ENCODE measurements at regions not wholly inside any gene's neighbourhood (a gene's known extent, or its start where the extent isn't known, plus 50 kb on each side); places are given as distances from the start of the nearest gene placed in this dataset.

DNA sequence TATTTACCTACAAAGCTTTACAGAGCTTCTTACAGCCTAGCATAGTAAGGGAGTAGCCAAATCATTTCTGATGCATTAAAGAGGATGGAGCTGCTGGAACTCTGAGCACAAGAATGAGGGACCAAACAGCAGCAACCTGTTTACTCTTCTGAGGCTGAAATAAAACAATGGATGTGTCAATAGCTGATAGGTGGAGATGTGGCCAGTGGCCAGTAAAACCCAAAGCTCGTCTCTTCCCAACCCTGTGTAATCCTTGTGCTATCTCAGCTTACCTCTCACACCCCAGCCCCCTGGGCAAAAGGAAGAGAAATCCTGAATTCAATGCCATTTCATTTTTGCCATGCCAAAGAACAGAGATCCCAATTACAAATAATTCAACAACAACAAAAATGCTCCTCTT lies 446.7 kb upstream of the SMIM31 start (continued):
- no peak for TF ChIP-seq ZNF532 (CRISPR knock-in tag; IDR thresholded peaks at IDR 0.05; ENCODE audit: borderline replicate concordance)
- no peak for TF ChIP-seq TEAD1 (CRISPR knock-in tag; IDR thresholded peaks at IDR 0.05)
- TF ChIP-seq CBFB (CRISPR knock-in tag; IDR thresholded peaks at IDR 0.05; ENCODE audit: low read depth), result no peak

- DNase-seq (ENCODE audit: low spot score) (no peak), ATAC-seq (peak; percentile 93)
- H3K4me3 Mint-ChIP-seq, result peak overlapping the region; percentile 37; the same call in 1 of the 2 replicates
Observed at GRCh38 chr4:164312671-164313070, 441.3 kb upstream of the SMIM31 start.

More at GRCh38 chr4:164312671-164313070, 441.3 kb upstream of the SMIM31 start:
- POLR2A ChIA-PET, result no interaction called here
- H3K4me1 Mint-ChIP-seq, result peaks cover 39% of the 10 kb centered on the region
- no peaks in the 10 kb centered on the region for H3K27me3 Mint-ChIP-seq (ENCODE audit: low read depth)
- H3K27ac Mint-ChIP-seq, result no peak overlapping the region; the same call in 1 of the 2 replicates
- H3K9me3 Mint-ChIP-seq, result peaks cover 4% of the 10 kb centered on the region
- CTCF ChIA-PET, result interaction anchor here (0.7 kb wide), 1 partner anchor 410 kb away, joined by 3 read pairs; no protein-coding TSS in a partner anchor
- TF ChIP-seq, protein P1, sequence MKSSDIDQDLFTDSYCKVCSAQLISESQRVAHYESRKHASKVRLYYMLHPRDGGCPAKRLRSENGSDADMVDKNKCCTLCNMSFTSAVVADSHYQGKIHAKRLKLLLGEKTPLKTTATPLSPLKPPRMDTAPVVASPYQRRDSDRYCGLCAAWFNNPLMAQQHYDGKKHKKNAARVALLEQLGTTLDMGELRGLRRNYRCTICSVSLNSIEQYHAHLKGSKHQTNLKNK (CRISPR knock-in tag; IDR thresholded peaks at IDR 0.05), result no peak
- TF ChIP-seq MYBL2 (CRISPR knock-in tag; IDR thresholded peaks at IDR 0.05) (no peak), E2F5 (CRISPR knock-in tag; IDR thresholded peaks at IDR 0.05) (no peak), ZNF423 (CRISPR knock-in tag; IDR thresholded peaks at IDR 0.05) (no peak), NFATC4 (CRISPR knock-in tag; IDR thresholded peaks at IDR 0.05) (no peak), TCF7 (CRISPR knock-in tag; IDR thresholded peaks at IDR 0.05; ENCODE audit: low read depth) (no peak), TEAD1 (CRISPR knock-in tag; IDR thresholded peaks at IDR 0.05) (no peak), FOXP4 (CRISPR knock-in tag; IDR thresholded peaks at IDR 0.05) (no peak), HMGA2 (CRISPR knock-in tag; IDR thresholded peaks at IDR 0.05) (no peak), ZNF317 (CRISPR knock-in tag; IDR thresholded peaks at IDR 0.05; ENCODE audit: borderline replicate concordance, low read depth) (no peak), ETV6 (CRISPR knock-in tag; IDR thresholded peaks at IDR 0.05) (no peak), RORB (CRISPR knock-in tag; IDR thresholded peaks at IDR 0.05) (no peak), TP53 (CRISPR knock-in tag; IDR thresholded peaks at IDR 0.05) (no peak), JUN (CRISPR knock-in tag; IDR thresholded peaks at IDR 0.05) (no peak), HMGXB4 (CRISPR knock-in tag; IDR thresholded peaks at IDR 0.05) (no peak), GABPB1 (CRISPR knock-in tag; IDR thresholded peaks at IDR 0.05) (no peak), ZNF121 (CRISPR knock-in tag; IDR thresholded peaks at IDR 0.05) (no peak)
- no peaks in the 10 kb centered on the region for H3K36me3 Mint-ChIP-seq

All from WTC11 (cell line).